ENCODE measurements at regions not wholly inside any gene's neighbourhood (a gene's known extent, or its start where the extent isn't known, plus 50 kb on each side); places are given as distances from the start of the nearest gene placed in this dataset.

GRCh38 chr9:7316967-7317366, 482.6 kb downstream of the DMAC1 start:
- H3K9me2 ChIP-seq (ENCODE audit: insufficient read depth) = no peaks in the 10 kb centered on the region; the same call in 1 of the 2 replicates
- ChIA-PET POLR2A (ENCODE audit: unreplicated experiment) (no interaction called here), CTCF (no interaction called here)
- TF ChIP-seq EZH2 (IDR thresholded peaks at IDR 0.05; ENCODE audit: low read depth) = no peak
- TF ChIP-seq, protein P1, sequence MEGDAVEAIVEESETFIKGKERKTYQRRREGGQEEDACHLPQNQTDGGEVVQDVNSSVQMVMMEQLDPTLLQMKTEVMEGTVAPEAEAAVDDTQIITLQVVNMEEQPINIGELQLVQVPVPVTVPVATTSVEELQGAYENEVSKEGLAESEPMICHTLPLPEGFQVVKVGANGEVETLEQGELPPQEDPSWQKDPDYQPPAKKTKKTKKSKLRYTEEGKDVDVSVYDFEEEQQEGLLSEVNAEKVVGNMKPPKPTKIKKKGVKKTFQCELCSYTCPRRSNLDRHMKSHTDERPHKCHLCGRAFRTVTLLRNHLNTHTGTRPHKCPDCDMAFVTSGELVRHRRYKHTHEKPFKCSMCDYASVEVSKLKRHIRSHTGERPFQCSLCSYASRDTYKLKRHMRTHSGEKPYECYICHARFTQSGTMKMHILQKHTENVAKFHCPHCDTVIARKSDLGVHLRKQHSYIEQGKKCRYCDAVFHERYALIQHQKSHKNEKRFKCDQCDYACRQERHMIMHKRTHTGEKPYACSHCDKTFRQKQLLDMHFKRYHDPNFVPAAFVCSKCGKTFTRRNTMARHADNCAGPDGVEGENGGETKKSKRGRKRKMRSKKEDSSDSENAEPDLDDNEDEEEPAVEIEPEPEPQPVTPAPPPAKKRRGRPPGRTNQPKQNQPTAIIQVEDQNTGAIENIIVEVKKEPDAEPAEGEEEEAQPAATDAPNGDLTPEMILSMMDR (conservative IDR thresholded peaks at IDR 0.05) = no peak
- no peaks in the 10 kb centered on the region for H4K20me1 ChIP-seq (ENCODE audit: insufficient read depth)
- no peak for DNase-seq
- no peak overlapping the region for H3K27ac ChIP-seq
- no peak overlapping the region for H2AFZ ChIP-seq
- intact Hi-C loops (cut with micrococcal nuclease; ENCODE audit: unreplicated experiment) = no loop called here
- no TSS peak for BruUV-seq (replicated peaks)
- H3K9me3 ChIP-seq (ENCODE audit: insufficient read depth, low read depth) = no peaks in the 10 kb centered on the region
- H3K27me3 ChIP-seq (ENCODE audit: insufficient read depth, low read depth) = no peaks in the 10 kb centered on the region
- H3K4me3 ChIP-seq = no peak overlapping the region
- no peak overlapping the region for H3K4me2 ChIP-seq
- H3K4me1 ChIP-seq (replicated peaks; ENCODE audit: insufficient read depth) = no peaks in the 10 kb centered on the region
- H3K79me2 ChIP-seq (ENCODE audit: low read depth) = no peaks in the 10 kb centered on the region
- H3K36me3 ChIP-seq (ENCODE audit: low read depth) = no peaks in the 10 kb centered on the region
- H3F3A ChIP-seq (ENCODE audit: insufficient read depth, low read depth) = no peaks in the 10 kb centered on the region

DNA sequence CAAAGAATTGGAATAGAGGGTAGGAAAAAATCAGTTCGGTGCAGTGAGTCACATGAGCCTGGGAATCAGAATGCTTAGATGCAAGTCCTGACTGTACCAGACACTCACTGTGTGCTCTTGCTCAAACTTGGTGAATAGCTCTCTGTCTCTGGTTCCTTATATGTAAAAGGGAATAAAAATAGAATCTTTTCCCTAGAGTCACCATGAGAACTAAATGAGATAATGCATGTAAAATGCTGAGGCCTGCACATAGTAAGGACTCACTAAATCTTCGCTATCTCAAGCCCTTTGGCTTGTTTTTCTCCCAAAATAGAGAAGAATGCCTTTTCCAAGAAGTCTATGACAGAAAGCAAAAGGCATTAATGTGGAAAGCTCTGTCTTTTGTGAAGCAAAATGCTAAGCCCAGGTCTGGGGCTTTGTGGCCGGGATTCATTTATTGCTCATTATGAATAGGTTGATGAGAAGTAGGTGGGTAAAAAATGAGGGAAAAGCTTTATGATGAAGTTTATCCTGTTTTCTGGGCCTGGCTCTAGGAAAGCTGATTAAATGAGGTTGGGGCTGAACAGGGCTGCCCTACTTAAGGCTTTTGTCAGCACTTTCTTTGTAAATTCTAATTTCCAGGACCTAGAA, 483.3 kb downstream of the DMAC1 start:
- Histone ChIP-seq H3F3A (ENCODE audit: insufficient read depth, low read depth) (no peaks in the 10 kb centered on the region), H3K4me1 (replicated peaks; ENCODE audit: insufficient read depth) (no peaks in the 10 kb centered on the region), H3K36me3 (ENCODE audit: low read depth) (no peaks in the 10 kb centered on the region), H2AFZ (no peak overlapping the region), H3K27ac (no peak overlapping the region), H4K20me1 (ENCODE audit: insufficient read depth) (no peaks in the 10 kb centered on the region), H3K27me3 (ENCODE audit: insufficient read depth, low read depth) (no peaks in the 10 kb centered on the region), H3K4me3 (no peak overlapping the region), H3K4me2 (no peak overlapping the region), H3K9me2 (ENCODE audit: insufficient read depth) (no peaks in the 10 kb centered on the region), H3K9me3 (ENCODE audit: insufficient read depth, low read depth) (no peaks in the 10 kb centered on the region), H3K79me2 (ENCODE audit: low read depth) (no peaks in the 10 kb centered on the region)
- intact Hi-C loops (cut with micrococcal nuclease; ENCODE audit: unreplicated experiment) = no loop called here
- POLR2A ChIA-PET (ENCODE audit: unreplicated experiment) = no interaction called here
- no peak for DNase-seq
- TF ChIP-seq, protein P1 (conservative IDR thresholded peaks at IDR 0.05) = no peak
- no peak for TF ChIP-seq EZH2 (IDR thresholded peaks at IDR 0.05; ENCODE audit: low read depth)
- no TSS peak for BruUV-seq (replicated peaks)
- CTCF ChIA-PET = no interaction called here

DNA sequence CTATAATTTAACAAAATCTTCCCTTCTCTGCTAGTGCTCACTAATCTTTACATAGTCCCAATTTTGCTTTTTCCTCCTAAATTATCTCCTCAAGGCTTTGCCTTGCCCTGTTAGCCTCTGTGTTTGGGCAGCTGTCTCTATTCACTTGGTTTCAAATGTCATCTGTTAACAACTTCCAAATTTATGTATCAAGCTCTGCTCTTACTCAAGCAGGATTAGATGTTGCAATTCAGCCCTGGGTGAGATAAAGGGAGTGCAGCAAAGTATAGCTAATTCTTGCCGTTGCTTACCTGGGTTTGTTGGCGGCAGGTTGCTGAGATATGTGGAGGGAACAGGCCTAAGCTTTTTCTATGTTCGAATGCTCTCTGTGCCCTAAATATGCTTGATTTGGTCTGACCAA, 483.8 kb downstream of the DMAC1 start:
- no TSS peak for BruUV-seq (replicated peaks)
- Histone ChIP-seq H2AFZ (no peak overlapping the region), H3K9me2 (ENCODE audit: insufficient read depth) (no peaks in the 10 kb centered on the region), H3K27me3 (ENCODE audit: insufficient read depth, low read depth) (no peaks in the 10 kb centered on the region), H4K20me1 (ENCODE audit: insufficient read depth) (no peaks in the 10 kb centered on the region), H3K36me3 (ENCODE audit: low read depth) (no peaks in the 10 kb centered on the region), H3F3A (ENCODE audit: insufficient read depth, low read depth) (no peaks in the 10 kb centered on the region), H3K4me3 (no peak overlapping the region), H3K9me3 (ENCODE audit: insufficient read depth, low read depth) (no peaks in the 10 kb centered on the region), H3K4me1 (replicated peaks; ENCODE audit: insufficient read depth) (no peaks in the 10 kb centered on the region), H3K79me2 (ENCODE audit: low read depth) (no peaks in the 10 kb centered on the region), H3K4me2 (no peak overlapping the region), H3K27ac (no peak overlapping the region)
- ChIA-PET CTCF (no interaction called here), POLR2A (ENCODE audit: unreplicated experiment) (no interaction called here)
- TF ChIP-seq, protein P1 (conservative IDR thresholded peaks at IDR 0.05) = no peak
- TF ChIP-seq EZH2 (IDR thresholded peaks at IDR 0.05; ENCODE audit: low read depth) = no peak
- intact Hi-C loops (cut with micrococcal nuclease; ENCODE audit: unreplicated experiment) = no loop called here
- no peak for DNase-seq
